WTC11 (cell line): ENCODE measurements at regions not wholly inside any gene's neighbourhood (a gene's known extent, or its start where the extent isn't known, plus 50 kb on each side); places are given as distances from the start of the nearest gene placed in this dataset.

Source experiments
- ATAC-seq: fragments of 200-7000 bp; cut with Tn5 transposase; 2 replicates; pipeline ENCODE4 v1.10.0; 2021; ENCODE audit warnings: mild to moderate bottlenecking, moderate library complexity
- CTCF ChIA-PET: fragments of 300-600 bp; sonication (Branson Sonifier 250); formaldehyde crosslinking; loops from one replicate; lab custom pipeline; 2021; ENCODE audit warnings: antibody characterized with exemption; lab: Charles Lee
- POLR2A ChIA-PET: fragments of 350-600 bp; sonication (Branson Sonifier 250); formaldehyde crosslinking; loops from one replicate; lab custom pipeline; 2021; ENCODE audit warnings: antibody characterized with exemption; lab: Charles Lee
- DNase-seq: peaks from one replicate; pipeline ENCODE4 v3.0.0; 2021; ENCODE audit warnings: low spot score
- H3K27ac Mint-ChIP-seq: 2 replicates; pipeline ENCODE4 v1.8.0; 2021; ENCODE audit warnings: mixed read lengths
- H3K27me3 Mint-ChIP-seq: 2 replicates; pipeline ENCODE4 v1.8.0; 2021; ENCODE audit warnings: low read depth, mild to moderate bottlenecking, moderate library complexity, mixed read lengths
- H3K36me3 Mint-ChIP-seq: 2 replicates; pipeline ENCODE4 v1.8.0; 2021; ENCODE audit warnings: mixed read lengths
- H3K4me1 Mint-ChIP-seq: 2 replicates; pipeline ENCODE4 v1.8.0; 2022; ENCODE audit warnings: mixed read lengths
- H3K4me3 Mint-ChIP-seq: 2 replicates; pipeline ENCODE4 v1.8.0; 2021; ENCODE audit warnings: mild to moderate bottlenecking, moderate library complexity, mixed read lengths
- H3K9me3 Mint-ChIP-seq: 2 replicates; pipeline ENCODE4 v1.8.0; 2021; ENCODE audit warnings: mixed read lengths
- ATF2 ChIP-seq: sonication (generic); formaldehyde crosslinking; IDR thresholded peaks from 2 replicates; pipeline ENCODE4 v1.8.1; 2022; ENCODE audit warnings: low read depth, missing genetic modification reagents, borderline replicate concordance
- CDX4 ChIP-seq: fragments of 250-450 bp; sonication (Bioruptor Pico); IDR thresholded peaks from 2 replicates; pipeline ENCODE4 v1.9.0; 2021; ENCODE audit warnings: moderate library complexity, mild to moderate bottlenecking, inconsistent platforms, borderline replicate concordance
- CREM ChIP-seq: sonication (generic); formaldehyde crosslinking; IDR thresholded peaks from 2 replicates; pipeline ENCODE4 v1.8.1; 2022; ENCODE audit warnings: mild to moderate bottlenecking, missing genetic modification reagents, moderate library complexity
- CTCF ChIP-seq: fragments of 200-600 bp; IDR thresholded peaks from 2 replicates; pipeline ENCODE4 v1.8.0; 2022; ENCODE audit warnings: antibody characterized with exemption
- EMX1 ChIP-seq: fragments of 250-450 bp; sonication (Bioruptor Pico); IDR thresholded peaks from 2 replicates; pipeline ENCODE4 v1.8.0; 2021; ENCODE audit warnings: mild to moderate bottlenecking
- ETV6 ChIP-seq: sonication (generic); formaldehyde crosslinking; IDR thresholded peaks from 2 replicates; pipeline ENCODE4 v1.8.1; 2022; ENCODE audit warnings: mild to moderate bottlenecking, missing genetic modification reagents
- FOXP4 ChIP-seq: sonication (generic); formaldehyde crosslinking; IDR thresholded peaks from 2 replicates; pipeline ENCODE4 v1.8.0; 2022; ENCODE audit warnings: mild to moderate bottlenecking, missing genetic modification reagents
- GRHL2 ChIP-seq: fragments of 250-450 bp; sonication (Bioruptor Pico); IDR thresholded peaks from 2 replicates; pipeline ENCODE4 v1.8.0; 2022; ENCODE audit warnings: mild to moderate bottlenecking, moderate library complexity; ENCODE audit not compliant: insufficient replicate concordance, severe bottlenecking
- IRF1 ChIP-seq: sonication (generic); formaldehyde crosslinking; IDR thresholded peaks from 2 replicates; pipeline ENCODE4 v1.8.0; 2023; ENCODE audit warnings: missing genetic modification reagents
- KAT7 ChIP-seq: sonication (generic); formaldehyde crosslinking; IDR thresholded peaks from 2 replicates; pipeline ENCODE4 v1.8.1; 2023; ENCODE audit warnings: missing genetic modification reagents, mild to moderate bottlenecking, borderline replicate concordance
- MAX ChIP-seq: sonication (generic); formaldehyde crosslinking; IDR thresholded peaks from 2 replicates; pipeline ENCODE4 v1.8.0; 2022; ENCODE audit warnings: mild to moderate bottlenecking, missing genetic modification reagents
- MYBL2 ChIP-seq: sonication (generic); formaldehyde crosslinking; IDR thresholded peaks from 2 replicates; pipeline ENCODE4 v1.8.1; 2023; ENCODE audit warnings: mild to moderate bottlenecking, moderate library complexity, missing genetic modification reagents
- SP1 ChIP-seq: sonication (generic); formaldehyde crosslinking; conservative IDR thresholded peaks from 2 replicates; pipeline ENCODE4 v1.8.1; 2022; ENCODE audit warnings: missing genetic modification reagents
- USF1 ChIP-seq: sonication (generic); formaldehyde crosslinking; IDR thresholded peaks from 2 replicates; pipeline ENCODE4 v1.8.0; 2022; ENCODE audit warnings: mild to moderate bottlenecking, missing genetic modification reagents
- USF2 ChIP-seq: sonication (generic); formaldehyde crosslinking; IDR thresholded peaks from 2 replicates; pipeline ENCODE4 v1.8.1; 2023; ENCODE audit warnings: mild to moderate bottlenecking, missing genetic modification reagents, moderate library complexity
- ZBTB21 ChIP-seq: sonication (generic); formaldehyde crosslinking; IDR thresholded peaks from 2 replicates; pipeline ENCODE4 v1.8.1; 2023; ENCODE audit warnings: mild to moderate bottlenecking, missing genetic modification reagents, borderline replicate concordance
- ZNF416 ChIP-seq: fragments of 250-450 bp; sonication (Bioruptor Pico); IDR thresholded peaks from 2 replicates; pipeline ENCODE4 v1.9.0; 2021; ENCODE audit warnings: mild to moderate bottlenecking, inconsistent platforms
- ZNF423 ChIP-seq: fragments of 250-450 bp; sonication (Bioruptor Pico); IDR thresholded peaks from 2 replicates; pipeline ENCODE4 v2.1.2; 2022; ENCODE audit warnings: mild to moderate bottlenecking, moderate library complexity
- ZNF671 ChIP-seq: fragments of 250-450 bp; sonication (Bioruptor Pico); IDR thresholded peaks from 2 replicates; pipeline ENCODE4 v1.8.0; 2021; ENCODE audit warnings: mild to moderate bottlenecking

- H3K9me3 Mint-ChIP-seq, result peaks cover 1% of the 10 kb centered on the region
- ATAC-seq (no peak), DNase-seq (peak; percentile 43)
- H3K4me1 Mint-ChIP-seq, result peaks cover 19% of the 10 kb centered on the region
- no peaks in the 10 kb centered on the region for H3K27me3 Mint-ChIP-seq
- no peak overlapping the region for H3K27ac Mint-ChIP-seq
- ChIA-PET POLR2A (interaction anchor here (1.2 kb wide), 1 partner anchor 56 kb away, joined by 3 read pairs; no protein-coding TSS in a partner anchor), CTCF (interaction anchor here (0.6 to 3.1 kb wide), 17 partner anchors 8 to 250 kb away, joined by 3 to 21 read pairs (median 4); partner anchors contain the start of genes OLFML3 and SYT6)
- TF ChIP-seq EMX1 (CRISPR knock-in tag) (no peak), IRF1 (CRISPR knock-in tag) (0 out of 2 replicates have a peak, but pooled peaks have one; percentile 41), CDX4 (CRISPR knock-in tag) (no peak), ZNF671 (CRISPR knock-in tag) (0 out of 2 replicates have a peak, but pooled peaks have one; percentile 37), ATF2 (CRISPR knock-in tag) (no peak), ZNF416 (CRISPR knock-in tag) (0 out of 2 replicates have a peak, but pooled peaks have one; percentile 6)
- peaks cover 5% of the 10 kb centered on the region for H3K36me3 Mint-ChIP-seq
- H3K4me3 Mint-ChIP-seq, result no peak overlapping the region
Measured at GRCh38 chr1:114032271-114033215, 53.3 kb downstream of the OLFML3 start.

GRCh38 chr1:114033216-114033706 is 54.0 kb downstream of the OLFML3 start:
- ChIA-PET POLR2A (interaction anchor here (1.2 kb wide), 1 partner anchor 55 kb away, joined by 3 read pairs; no protein-coding TSS in a partner anchor), CTCF (interaction anchor here (0.6 to 3.1 kb wide), 17 partner anchors 9 to 250 kb away, joined by 3 to 21 read pairs (median 4); partner anchors contain the start of genes OLFML3 and SYT6)
- DNase-seq (peak; percentile 56), ATAC-seq (peak; percentile 69)
- Mint-ChIP-seq H3K36me3 (no peaks in the 10 kb centered on the region; the same call in 1 of the 2 replicates), H3K4me3 (no peak overlapping the region), H3K4me1 (peaks cover 26% of the 10 kb centered on the region), H3K27me3 (no peaks in the 10 kb centered on the region), H3K9me3 (no peaks in the 10 kb centered on the region), H3K27ac (no peak overlapping the region)
- TF ChIP-seq ATF2 (CRISPR knock-in tag), result no peak
- TF ChIP-seq CREM (CRISPR knock-in tag), result peak; percentile 68; the same call in 1 of the 2 replicates
- peak; percentile 46; the same call in 1 of the 2 replicates for TF ChIP-seq SP1 (CRISPR knock-in tag)
- TF ChIP-seq GRHL2 (CRISPR knock-in tag), result no peak
- peak; percentile 85 for TF ChIP-seq MAX
- 0 out of 2 replicates have a peak, but pooled peaks have one; percentile 3 for TF ChIP-seq ZNF423 (CRISPR knock-in tag)
- TF ChIP-seq MYBL2 (CRISPR knock-in tag), result peak; percentile 50; the same call in 1 of the 2 replicates
- TF ChIP-seq USF2 (CRISPR knock-in tag), result peak; percentile 47; the same call in 1 of the 2 replicates
- TF ChIP-seq KAT7 (CRISPR knock-in tag), result peak; percentile 48; the same call in 1 of the 2 replicates
- TF ChIP-seq USF1 (CRISPR knock-in tag), result 0 out of 2 replicates have a peak, but pooled peaks have one; percentile 51
- TF ChIP-seq ETV6 (CRISPR knock-in tag), result peak; percentile 54; the same call in 1 of the 2 replicates
- TF ChIP-seq FOXP4 (CRISPR knock-in tag), result peak; percentile 66; the same call in 1 of the 2 replicates
- 0 out of 2 replicates have a peak, but pooled peaks have one; percentile 30 for TF ChIP-seq ZBTB21 (CRISPR knock-in tag)
- TF ChIP-seq CTCF, result peak; percentile 58; the same call in 1 of the 2 replicates
